Endodermal cell (in vitro differentiated cells): ENCODE measurements at regions not wholly inside any gene's neighbourhood (a gene's known extent, or its start where the extent isn't known, plus 50 kb on each side); places are given as distances from the start of the nearest gene placed in this dataset.

Experiments used
- DNase-seq: peaks from one replicate; pipeline ENCODE4 v3.0.0-alpha.2; 2017
- H3K27ac ChIP-seq: 2 replicates; pipeline ENCODE4 v1.5.1; 2013; ENCODE audit warnings: mild to moderate bottlenecking, low read depth, low read length, moderate library complexity
- H3K27me3 ChIP-seq: 2 replicates; pipeline ENCODE4 v1.6.1; 2013; ENCODE audit warnings: mild to moderate bottlenecking, low read length, moderate library complexity; ENCODE audit not compliant: insufficient read depth, control insufficient read depth, poor library complexity, severe bottlenecking
- H3K36me3 ChIP-seq: 2 replicates; pipeline ENCODE4 v1.7.0; 2013; ENCODE audit warnings: mild to moderate bottlenecking, low read length, moderate library complexity; ENCODE audit not compliant: control insufficient read depth, insufficient read depth
- H3K4me1 ChIP-seq: one replicate; pipeline ENCODE4 v1.7.0; 2013; ENCODE audit warnings: low read length; ENCODE audit not compliant: control insufficient read depth, insufficient read depth
- H3K4me3 ChIP-seq: 2 replicates; pipeline ENCODE4 v1.5.1; 2013; ENCODE audit warnings: mild to moderate bottlenecking, low read length, moderate library complexity
- H3K9ac ChIP-seq: 2 replicates; pipeline ENCODE4 v1.6.1; 2013; ENCODE audit warnings: mild to moderate bottlenecking, low read length, moderate library complexity; ENCODE audit not compliant: poor library complexity, severe bottlenecking; ENCODE audit errors: extremely low read depth
- H3K9me3 ChIP-seq: 2 replicates; pipeline ENCODE4 v1.6.1; 2013; ENCODE audit warnings: mild to moderate bottlenecking, low read length, moderate library complexity; ENCODE audit not compliant: control insufficient read depth
- H3K27ac Mint-ChIP-seq: 2 replicates; pipeline ENCODE4 v1.8.0; 2020; ENCODE audit warnings: mixed read lengths
- H3K27me3 Mint-ChIP-seq: 2 replicates; pipeline ENCODE4 v1.8.0; 2021; ENCODE audit warnings: mild to moderate bottlenecking, mixed read lengths; ENCODE audit not compliant: insufficient read depth
- H3K36me3 Mint-ChIP-seq: 2 replicates; pipeline ENCODE4 v1.8.0; 2020; ENCODE audit warnings: low read depth, mixed read lengths
- H3K4me1 Mint-ChIP-seq: 2 replicates; pipeline ENCODE4 v1.8.0; 2020; ENCODE audit warnings: mixed read lengths
- H3K4me3 Mint-ChIP-seq: 2 replicates; pipeline ENCODE4 v1.8.0; 2020; ENCODE audit warnings: mild to moderate bottlenecking, moderate library complexity, mixed read lengths
- H3K9me3 Mint-ChIP-seq: 2 replicates; pipeline ENCODE4 v1.8.0; 2020; ENCODE audit warnings: mild to moderate bottlenecking, mixed read lengths
- CTCF ChIP-seq: fragments of 200-600 bp; sonication (generic); conservative IDR thresholded peaks from 2 replicates; pipeline ENCODE4 v1.5.0; 2021; ENCODE audit warnings: antibody characterized with exemption, mild to moderate bottlenecking
- WGBS, 2 experiments: methylation state at CpG; one replicate each; pipeline versions ENCODE4 v1.1.5 to v1.1.7; 2013; ENCODE audit warnings: missing lambda C conversion rate in 2 of 2, mixed read lengths in 1 of 2; ENCODE audit not compliant: insufficient coverage in 1 of 2, insufficient read length in 1 of 2; 5-methylcytosine and 5-hydroxymethylcytosine counted together

- H3K4me1 ChIP-seq: no peaks in the 10 kb centered on the region
- TF ChIP-seq CTCF: no peak
- no peak overlapping the region for H3K4me3 ChIP-seq
- DNase-seq: no peak
- H3K4me3 Mint-ChIP-seq: no peak overlapping the region
- peaks cover 8% of the 10 kb centered on the region for H3K9me3 ChIP-seq
- 91 to 100% methylated on average over 2 of the region's 2 CpGs for WGBS, 2 experiments
- no peaks in the 10 kb centered on the region for H3K27me3 ChIP-seq
- H3K36me3 ChIP-seq: no peaks in the 10 kb centered on the region
- no peak overlapping the region for H3K9ac ChIP-seq
- H3K4me1 Mint-ChIP-seq: peaks cover 5% of the 10 kb centered on the region
- no peaks in the 10 kb centered on the region for H3K36me3 Mint-ChIP-seq
- H3K9me3 Mint-ChIP-seq: peaks cover 2% of the 10 kb centered on the region
- no peak overlapping the region for H3K27ac Mint-ChIP-seq
- H3K27me3 Mint-ChIP-seq: no peaks in the 10 kb centered on the region
- no peak overlapping the region for H3K27ac ChIP-seq
Observed at GRCh38 chr3:21876782-21877181, 125.8 kb upstream of the ZNF385D start.

- H3K4me1 Mint-ChIP-seq: peaks cover 5% of the 10 kb centered on the region
- no peak for TF ChIP-seq CTCF
- DNase-seq: no peak
- no peaks in the 10 kb centered on the region for H3K27me3 Mint-ChIP-seq
- no peaks in the 10 kb centered on the region for H3K36me3 Mint-ChIP-seq
- peaks cover 8% of the 10 kb centered on the region for H3K9me3 ChIP-seq
- H3K4me3 ChIP-seq: no peak overlapping the region
- WGBS, 2 experiments: 90 to 94% methylated on average over 2 to 5 of the region's 6 CpGs
- no peak overlapping the region for H3K4me3 Mint-ChIP-seq
- no peak overlapping the region for H3K27ac ChIP-seq
- no peaks in the 10 kb centered on the region for H3K4me1 ChIP-seq
- H3K27ac Mint-ChIP-seq: no peak overlapping the region
- H3K36me3 ChIP-seq: no peaks in the 10 kb centered on the region
- H3K27me3 ChIP-seq: no peaks in the 10 kb centered on the region
- peaks cover 2% of the 10 kb centered on the region for H3K9me3 Mint-ChIP-seq
- no peak overlapping the region for H3K9ac ChIP-seq
Observed at GRCh38 chr3:21877214-21877754, 126.3 kb upstream of the ZNF385D start.

GRCh38 chr3:21879184-21879886 is 128.3 kb upstream of the ZNF385D start:
- Histone ChIP-seq H3K27ac (no peak overlapping the region), H3K27me3 (no peaks in the 10 kb centered on the region), H3K36me3 (no peaks in the 10 kb centered on the region), H3K9me3 (peaks cover 4% of the 10 kb centered on the region), H3K4me3 (no peak overlapping the region), H3K4me1 (no peaks in the 10 kb centered on the region), H3K9ac (no peak overlapping the region)
- Mint-ChIP-seq H3K9me3 (peaks cover 2% of the 10 kb centered on the region), H3K4me3 (no peak overlapping the region), H3K36me3 (no peaks in the 10 kb centered on the region), H3K27ac (no peak overlapping the region), H3K27me3 (no peaks in the 10 kb centered on the region), H3K4me1 (peaks cover 5% of the 10 kb centered on the region)
- WGBS, 2 experiments: 94 to 97% methylated on average over 3 to 6 of the region's 7 CpGs
- no peak for TF ChIP-seq CTCF
- DNase-seq: no peak
